Activated CD4-positive, alpha-beta T cell treated with anti-CD3 and anti-CD28 coated beads, Interleukin-2, amount 10 ng/mL, durations not matched to agents 24 days and 14 days (primary cell): ENCODE measurements at regions not wholly inside any gene's neighbourhood (a gene's known extent, or its start where the extent isn't known, plus 50 kb on each side); places are given as distances from the start of the nearest gene placed in this dataset.
"Not testable (repeated sequence)": the region's sequence is repeated elsewhere in the genome, so short reads cannot be mapped to it uniquely, and the experiment has no call there.

Experiments
- DNase-seq: peaks from one replicate; pipeline ENCODE4 v3.0.0; 2022
- H3K27ac Mint-ChIP-seq: one replicate; pipeline ENCODE4 v1.8.0; 2022; ENCODE audit warnings: mild to moderate bottlenecking, mixed read lengths
- H3K27me3 Mint-ChIP-seq: one replicate; pipeline ENCODE4 v1.8.0; 2022; ENCODE audit warnings: mixed read lengths
- H3K36me3 Mint-ChIP-seq: one replicate; pipeline ENCODE4 v1.8.0; 2022; ENCODE audit warnings: low read depth, mild to moderate bottlenecking, mixed read lengths
- H3K4me1 Mint-ChIP-seq: one replicate; pipeline ENCODE4 v1.8.0; 2021; ENCODE audit warnings: mixed read lengths
- H3K4me3 Mint-ChIP-seq: one replicate; pipeline ENCODE4 v1.8.0; 2022; ENCODE audit warnings: mild to moderate bottlenecking, moderate library complexity, mixed read lengths
- H3K9me3 Mint-ChIP-seq: one replicate; pipeline ENCODE4 v1.8.0; 2021; ENCODE audit warnings: mixed read lengths
- intact Hi-C: fragments of 100-400 bp; cut with micrococcal nuclease; formaldehyde crosslinking; loops from one replicate; pipeline ENCODE4 v1.15.1; 2023

DNA sequence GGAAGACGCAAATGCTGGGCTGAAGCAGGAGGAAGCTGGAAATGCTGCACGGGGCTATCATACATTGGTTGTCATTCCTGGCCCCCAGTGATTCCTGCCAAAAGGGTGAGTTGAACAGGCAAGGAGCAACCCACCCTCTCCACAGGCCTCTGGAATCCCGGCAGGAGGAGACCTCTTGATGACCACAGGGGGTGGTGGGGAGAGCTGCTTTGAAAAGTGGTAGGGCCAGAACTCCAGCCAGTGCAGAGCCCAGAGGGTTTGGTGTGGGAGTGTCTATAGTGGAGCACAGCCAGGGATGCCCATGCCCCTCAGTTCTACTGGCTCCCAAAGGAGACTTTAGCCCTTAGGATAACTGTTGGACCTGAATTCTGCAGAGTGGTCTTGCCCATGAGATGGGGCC is 89.2 kb downstream of the SAMD9 start:
- peaks cover 15% of the 10 kb centered on the region for H3K4me1 Mint-ChIP-seq
- peaks cover 8% of the 10 kb centered on the region for H3K36me3 Mint-ChIP-seq
- H3K4me3 Mint-ChIP-seq, result no peak overlapping the region
- no peak for DNase-seq
- H3K27me3 Mint-ChIP-seq, result no peaks in the 10 kb centered on the region
- intact Hi-C loops, result no loop called here
- peaks cover 3% of the 10 kb centered on the region for H3K9me3 Mint-ChIP-seq
- no peak overlapping the region for H3K27ac Mint-ChIP-seq

DNA sequence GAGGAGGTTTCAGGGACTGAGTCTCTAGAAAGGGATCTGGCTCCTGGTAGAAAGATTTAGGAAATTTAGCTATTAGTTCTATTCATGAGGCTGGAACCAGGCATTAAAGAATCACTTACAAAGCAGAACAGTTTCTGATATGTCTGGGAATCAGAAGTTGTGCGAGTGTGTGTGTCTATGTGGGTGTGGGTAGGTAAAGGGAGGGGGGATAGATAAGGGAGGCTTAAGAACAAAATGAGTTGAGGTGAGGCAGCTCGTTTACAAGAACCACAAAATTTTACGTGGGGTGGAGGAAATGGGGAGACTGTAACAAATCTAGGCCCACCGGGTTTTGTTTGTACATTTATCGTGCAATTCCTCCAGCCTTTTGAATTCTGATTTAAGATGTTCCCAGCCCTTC is 90.7 kb downstream of the SAMD9 start:
- intact Hi-C loops, result no loop called here
- H3K4me3 Mint-ChIP-seq, result no peak overlapping the region
- no peak for DNase-seq

GRCh38 chr7:93026425-93026824 is 91.4 kb downstream of the SAMD9 start:
- peaks cover 2% of the 10 kb centered on the region for H3K36me3 Mint-ChIP-seq

More for the DNA sequence above, 90.7 kb downstream of the SAMD9 start:
- Mint-ChIP-seq H3K9me3 (peaks cover 6% of the 10 kb centered on the region), H3K4me1 (peaks cover 15% of the 10 kb centered on the region), H3K27ac (no peak overlapping the region), H3K36me3 (peaks cover 4% of the 10 kb centered on the region), H3K27me3 (no peaks in the 10 kb centered on the region)

DNA sequence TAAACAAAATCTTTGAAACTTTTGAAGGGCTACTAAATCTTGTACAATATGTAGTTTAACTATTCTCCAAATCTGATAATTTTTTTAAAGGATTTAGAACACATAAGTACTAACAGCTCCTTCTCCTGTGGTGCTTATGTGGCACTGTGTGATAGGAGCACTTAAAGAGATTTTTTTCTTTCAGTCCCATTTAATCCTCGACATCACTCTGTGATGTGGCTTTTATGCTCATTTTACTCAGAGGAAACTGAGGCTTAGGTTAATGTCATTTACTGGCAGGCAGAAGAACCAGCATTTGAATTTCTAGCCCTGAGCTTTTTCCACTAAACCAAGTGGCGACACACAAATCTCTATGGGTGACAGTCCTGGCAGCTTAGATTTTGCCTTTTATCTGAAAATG is 92.4 kb downstream of the SAMD9 start:
- peak overlapping the region; percentile 43 for H3K27ac Mint-ChIP-seq
- H3K4me1 Mint-ChIP-seq, result peaks cover 17% of the 10 kb centered on the region
- DNase-seq, result no peak
- intact Hi-C loops, result no loop called here
- H3K9me3 Mint-ChIP-seq, result peaks cover 10% of the 10 kb centered on the region
- H3K27me3 Mint-ChIP-seq, result no peaks in the 10 kb centered on the region
- H3K4me3 Mint-ChIP-seq, result peak overlapping the region; percentile 2
- no peaks in the 10 kb centered on the region for H3K36me3 Mint-ChIP-seq

More at GRCh38 chr7:93026425-93026824, 91.4 kb downstream of the SAMD9 start:
- no peak overlapping the region for H3K4me3 Mint-ChIP-seq
- no peak for DNase-seq
- no peak overlapping the region for H3K27ac Mint-ChIP-seq
- peaks cover 8% of the 10 kb centered on the region for H3K9me3 Mint-ChIP-seq
- H3K4me1 Mint-ChIP-seq, result peaks cover 16% of the 10 kb centered on the region
- intact Hi-C loops, result no loop called here
- no peaks in the 10 kb centered on the region for H3K27me3 Mint-ChIP-seq

- Mint-ChIP-seq H3K9me3 (peaks cover 10% of the 10 kb centered on the region), H3K4me1 (peaks cover 17% of the 10 kb centered on the region)
- DNase-seq, H3K4me3 Mint-ChIP-seq, H3K36me3 Mint-ChIP-seq, H3K27ac Mint-ChIP-seq, H3K27me3 Mint-ChIP-seq, intact Hi-C loops: not testable (repeated sequence)
These were observed 94.8 kb downstream of the SAMD9 start for GRCh38 chr7:93022931-93023478.

- Mint-ChIP-seq H3K27ac (no peak overlapping the region), H3K27me3 (no peaks in the 10 kb centered on the region)
These were observed 96.0 kb downstream of the SAMD9 start for GRCh38 chr7:93021748-93022147.

GRCh38 chr7:93018716-93019115 is 99.1 kb downstream of the SAMD9 start:
- Mint-ChIP-seq H3K9me3 (peaks cover 10% of the 10 kb centered on the region), H3K27me3 (no peaks in the 10 kb centered on the region), H3K4me1 (peaks cover 14% of the 10 kb centered on the region), H3K36me3 (peaks cover 1% of the 10 kb centered on the region), H3K27ac (no peak overlapping the region), H3K4me3 (no peak overlapping the region)
- intact Hi-C loops, result no loop called here
- DNase-seq, result no peak

More at GRCh38 chr7:93021748-93022147, 96.0 kb downstream of the SAMD9 start:
- Mint-ChIP-seq H3K36me3 (no peaks in the 10 kb centered on the region), H3K9me3 (peaks cover 10% of the 10 kb centered on the region), H3K4me1 (peaks cover 20% of the 10 kb centered on the region), H3K4me3 (no peak overlapping the region)
- intact Hi-C loops, result no loop called here
- DNase-seq, result no peak

DNA sequence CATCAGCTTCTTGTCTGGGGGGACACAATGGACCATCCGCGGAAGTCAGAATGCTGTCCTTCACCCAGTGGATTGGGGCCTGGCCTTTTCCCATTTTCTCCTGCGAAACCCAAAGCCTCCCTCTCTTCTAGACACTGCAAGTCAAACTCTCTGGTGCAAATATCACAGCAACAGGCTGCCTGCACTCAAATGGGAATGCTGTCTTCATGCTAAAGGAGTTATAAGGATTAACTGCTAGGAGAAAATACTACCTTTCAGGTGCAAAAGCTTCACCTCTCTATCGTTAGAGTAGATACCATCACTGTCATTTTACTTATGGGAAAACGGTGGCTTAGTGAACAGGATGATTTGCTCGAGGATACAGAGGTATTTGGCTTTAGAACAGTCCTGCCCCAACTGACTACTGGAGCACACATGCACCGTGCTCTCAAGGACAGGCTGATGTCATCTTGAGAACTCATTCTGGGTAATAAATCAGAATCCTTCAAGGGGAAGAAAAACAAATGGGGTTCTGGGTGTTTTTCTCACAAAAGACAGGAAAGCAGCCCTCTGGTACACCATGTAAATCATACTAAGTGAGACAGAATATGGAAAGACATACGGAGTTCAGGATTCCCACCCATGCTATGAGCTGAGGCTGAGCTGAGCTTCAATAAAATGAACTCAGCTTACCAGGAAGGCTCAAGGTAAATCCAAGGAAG is 100.9 kb downstream of the SAMD9 start:
- H3K27me3 Mint-ChIP-seq, result no peaks in the 10 kb centered on the region
- H3K4me3 Mint-ChIP-seq, result no peak overlapping the region
- no peak overlapping the region for H3K27ac Mint-ChIP-seq
- H3K36me3 Mint-ChIP-seq, result peaks cover 1% of the 10 kb centered on the region
- no peak for DNase-seq
- intact Hi-C loops, result no loop called here
- H3K4me1 Mint-ChIP-seq, result peaks cover 14% of the 10 kb centered on the region
- peaks cover 7% of the 10 kb centered on the region for H3K9me3 Mint-ChIP-seq

DNA sequence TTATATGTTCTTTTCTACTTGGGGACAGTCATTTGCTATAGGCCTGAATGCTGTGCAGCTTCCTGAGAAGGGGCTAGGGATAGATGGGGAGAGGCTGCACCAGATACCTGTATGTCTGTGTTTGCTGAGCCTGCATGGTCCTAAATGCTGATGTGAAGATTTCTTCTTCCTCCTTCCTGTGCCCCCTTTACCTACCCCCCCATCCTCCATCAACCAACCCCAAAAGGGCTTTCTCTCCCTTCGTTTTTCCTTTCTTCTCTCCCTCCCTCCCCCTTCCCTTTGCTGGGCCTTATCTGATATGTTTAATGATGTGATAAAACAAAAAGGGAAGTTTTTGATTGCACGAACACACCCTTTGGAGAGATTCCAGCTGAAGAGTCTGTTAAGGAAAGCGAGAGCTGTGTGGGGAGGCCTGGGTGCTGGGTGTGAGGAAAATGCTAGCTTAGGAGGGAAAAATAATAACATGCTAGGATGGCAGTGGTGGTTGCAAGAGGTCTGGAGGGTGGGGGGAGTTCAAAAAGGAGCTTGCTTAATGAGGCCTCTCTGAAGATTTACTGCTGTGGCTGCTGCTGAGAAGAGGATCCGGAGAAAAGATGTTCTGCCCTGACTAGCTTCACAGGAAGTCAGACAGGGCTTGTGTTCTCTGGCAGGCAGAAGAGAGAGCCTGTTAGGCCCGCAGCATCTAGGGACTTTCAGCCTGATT is 101.8 kb downstream of the SAMD9 start:
- Mint-ChIP-seq H3K36me3 (peaks cover 1% of the 10 kb centered on the region), H3K27ac (peak overlapping the region; percentile 53)

GRCh38 chr7:93015101-93015778 is 102.5 kb downstream of the SAMD9 start:
- Mint-ChIP-seq H3K27me3 (peaks cover 3% of the 10 kb centered on the region), H3K36me3 (peaks cover 1% of the 10 kb centered on the region), H3K4me3 (no peak overlapping the region), H3K9me3 (peaks cover 3% of the 10 kb centered on the region), H3K4me1 (peaks cover 12% of the 10 kb centered on the region), H3K27ac (no peak overlapping the region)
- no peak for DNase-seq
- intact Hi-C loops, result no loop called here

More for the DNA sequence above, 101.8 kb downstream of the SAMD9 start:
- peak; percentile 68 for DNase-seq
- intact Hi-C loops, result no loop called here
- H3K4me3 Mint-ChIP-seq, result no peak overlapping the region
- H3K9me3 Mint-ChIP-seq, result peaks cover 7% of the 10 kb centered on the region
- peaks cover 12% of the 10 kb centered on the region for H3K4me1 Mint-ChIP-seq
- H3K27me3 Mint-ChIP-seq, result peaks cover 3% of the 10 kb centered on the region

- peaks cover 1% of the 10 kb centered on the region for H3K36me3 Mint-ChIP-seq
- no peak overlapping the region for H3K27ac Mint-ChIP-seq
- H3K27me3 Mint-ChIP-seq, result peaks cover 3% of the 10 kb centered on the region
- intact Hi-C loops, result no loop called here
- H3K9me3 Mint-ChIP-seq, result peaks cover 3% of the 10 kb centered on the region
- peaks cover 12% of the 10 kb centered on the region for H3K4me1 Mint-ChIP-seq
- no peak for DNase-seq
- H3K4me3 Mint-ChIP-seq, result no peak overlapping the region
These were observed 103.4 kb downstream of the SAMD9 start for GRCh38 chr7:93014410-93014809.

DNA sequence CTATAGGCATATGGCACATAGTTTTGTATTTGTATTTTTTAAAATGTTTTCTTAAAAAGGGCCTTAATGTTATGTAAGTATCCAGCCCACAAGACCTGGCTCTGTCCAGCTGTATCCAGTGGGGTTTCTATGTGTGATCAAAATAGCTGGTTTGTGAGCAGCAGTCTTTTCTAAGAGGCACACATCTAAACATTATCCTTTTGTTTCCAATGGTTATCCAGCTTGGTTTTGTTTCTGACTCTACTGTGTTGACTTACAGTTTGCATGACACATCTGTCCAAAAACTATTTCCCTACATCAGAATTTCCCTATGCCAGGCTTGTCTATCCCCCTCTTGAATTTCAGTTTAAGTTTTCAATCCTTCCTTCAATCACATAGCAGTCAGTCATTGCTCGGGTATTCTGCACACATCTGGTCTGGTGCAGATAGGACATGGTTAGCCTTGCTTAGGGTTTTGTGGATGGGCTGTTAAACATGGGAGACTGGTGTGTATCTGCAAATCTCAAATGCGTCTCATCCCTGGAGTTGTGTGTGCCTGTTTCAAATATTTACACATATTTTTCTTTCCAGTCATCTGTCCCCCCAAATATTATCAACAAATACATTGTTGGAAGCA is 104.2 kb downstream of the SAMD9 start:
- intact Hi-C loops, result no loop called here
- DNase-seq, result no peak
- Mint-ChIP-seq H3K9me3 (peaks cover 3% of the 10 kb centered on the region), H3K36me3 (peaks cover 1% of the 10 kb centered on the region), H3K27me3 (peaks cover 7% of the 10 kb centered on the region), H3K27ac (no peak overlapping the region), H3K4me1 (peaks cover 12% of the 10 kb centered on the region), H3K4me3 (no peak overlapping the region)

- H3K4me3 Mint-ChIP-seq, result no peak overlapping the region
- H3K9me3 Mint-ChIP-seq, result peaks cover 3% of the 10 kb centered on the region
- peaks cover 1% of the 10 kb centered on the region for H3K36me3 Mint-ChIP-seq
- no peak overlapping the region for H3K27ac Mint-ChIP-seq
- intact Hi-C loops, result no loop called here
- no peak for DNase-seq
- H3K4me1 Mint-ChIP-seq, result peaks cover 8% of the 10 kb centered on the region
- H3K27me3 Mint-ChIP-seq, result peaks cover 7% of the 10 kb centered on the region
These were observed 106.2 kb downstream of the SAMD9 start for GRCh38 chr7:93011351-93012294.
